ENCODE measurements at regions not wholly inside any gene's neighbourhood (a gene's known extent, or its start where the extent isn't known, plus 50 kb on each side); places are given as distances from the start of the nearest gene placed in this dataset.
A peak's percentile ranks its signal among the peaks of the same experiment; 100 is the strongest.
"Not testable (repeated sequence)": the region's sequence is repeated elsewhere in the genome, so short reads cannot be mapped to it uniquely, and the experiment has no call there.

DNA sequence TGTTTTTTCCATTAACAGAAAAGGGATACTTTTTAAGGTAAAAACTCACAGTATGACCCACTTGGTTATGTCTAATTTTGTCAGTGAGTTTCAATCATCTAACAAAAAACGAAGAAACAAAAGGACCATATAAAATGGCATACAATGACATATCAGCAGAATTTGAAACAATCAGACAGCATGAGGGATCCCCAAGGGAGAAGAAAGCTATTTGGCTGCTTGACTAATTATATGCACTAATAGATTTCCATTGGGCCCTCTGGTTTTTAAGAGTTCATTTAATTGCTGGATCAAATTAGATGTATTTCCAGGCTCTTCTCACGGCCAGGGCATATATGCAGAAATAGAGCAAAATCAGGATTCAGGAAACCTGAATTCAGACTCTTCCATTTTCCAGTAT lies 376.4 kb upstream of the GBE1 start:
- DNase-seq: no peak

DNA sequence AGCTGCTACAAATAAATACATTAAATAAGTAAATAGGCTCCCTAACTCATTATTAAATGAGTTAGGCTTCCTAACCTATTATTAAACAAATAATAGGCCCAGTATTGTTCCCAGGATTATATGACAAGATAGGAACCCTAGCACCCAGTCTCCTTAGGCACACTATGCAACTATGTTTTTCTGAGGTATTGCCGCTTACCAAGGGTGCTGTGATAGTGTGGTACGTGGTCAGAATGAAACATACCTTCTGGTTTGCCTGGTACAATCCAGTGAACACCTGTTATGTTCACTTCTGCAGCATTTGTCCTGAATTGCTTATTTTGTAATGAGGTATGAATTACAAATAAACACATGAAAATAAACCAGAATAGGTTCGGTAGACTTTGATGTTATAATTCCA lies 375.6 kb upstream of the GBE1 start:
- no peak for DNase-seq

DNA sequence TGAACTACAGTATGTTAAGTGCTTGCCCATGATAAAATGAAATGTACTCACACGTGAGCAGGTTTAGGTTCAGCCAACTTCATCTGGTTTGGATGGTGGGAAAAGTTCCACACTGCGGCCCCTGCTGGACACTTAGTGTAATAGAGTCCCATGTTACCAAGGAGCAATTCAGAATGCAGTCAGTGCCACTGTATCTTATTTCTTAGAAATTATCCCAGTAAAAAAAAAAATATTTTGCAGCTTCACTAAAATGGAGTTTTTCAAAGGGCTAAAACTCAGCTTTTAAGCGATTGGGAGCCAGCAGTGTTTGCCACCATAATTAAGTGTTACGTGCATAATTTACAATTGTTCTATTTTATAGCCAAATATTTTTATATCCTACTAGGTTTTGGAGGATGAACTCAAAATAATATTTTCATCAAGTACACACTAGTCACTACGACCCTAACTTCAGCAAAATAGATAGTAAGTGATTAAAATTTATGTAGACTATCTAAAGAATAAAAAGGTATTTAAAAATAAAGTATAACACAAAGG lies 371.7 kb upstream of the GBE1 start:
- DNase-seq: no peak

DNA sequence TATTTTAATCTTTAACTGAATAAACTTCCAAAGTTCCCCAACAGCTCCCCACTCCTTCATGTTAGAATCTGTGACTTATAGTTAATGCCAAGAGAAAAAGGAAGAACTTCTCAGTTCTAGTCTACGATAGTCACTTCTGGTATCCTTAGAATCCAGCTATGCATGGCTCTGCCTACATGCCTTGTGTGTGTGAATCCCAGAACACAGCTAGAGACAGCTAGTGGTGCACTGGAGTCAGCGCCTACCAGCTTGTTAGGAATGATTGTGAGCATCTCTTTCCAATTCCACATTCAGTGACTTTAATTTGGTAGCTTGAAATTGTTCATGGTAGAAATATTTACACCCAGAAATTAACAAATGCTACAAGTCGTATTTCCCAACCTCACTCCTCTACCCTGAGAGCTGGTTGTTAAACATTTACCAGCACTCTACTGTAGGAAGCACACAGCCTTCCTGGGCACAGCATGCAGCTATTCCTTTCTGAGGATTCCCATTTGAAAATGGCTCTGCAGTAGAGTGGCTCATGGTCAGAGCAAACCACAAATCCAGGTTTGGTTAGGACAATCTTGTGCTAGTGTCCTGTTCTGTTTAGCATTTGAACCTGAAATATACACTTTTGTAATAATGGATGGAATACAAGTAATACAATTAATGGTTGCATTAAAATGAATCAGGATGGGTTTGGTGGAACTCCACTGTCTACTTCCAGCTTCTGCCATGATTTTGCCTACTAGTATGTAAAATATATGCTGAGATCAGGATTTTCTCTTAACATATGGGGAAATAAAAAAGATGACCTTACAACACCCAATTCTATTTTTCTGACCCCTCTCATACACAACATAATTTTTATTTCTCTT lies 371.0 kb upstream of the GBE1 start:
- no peak for DNase-seq

DNA sequence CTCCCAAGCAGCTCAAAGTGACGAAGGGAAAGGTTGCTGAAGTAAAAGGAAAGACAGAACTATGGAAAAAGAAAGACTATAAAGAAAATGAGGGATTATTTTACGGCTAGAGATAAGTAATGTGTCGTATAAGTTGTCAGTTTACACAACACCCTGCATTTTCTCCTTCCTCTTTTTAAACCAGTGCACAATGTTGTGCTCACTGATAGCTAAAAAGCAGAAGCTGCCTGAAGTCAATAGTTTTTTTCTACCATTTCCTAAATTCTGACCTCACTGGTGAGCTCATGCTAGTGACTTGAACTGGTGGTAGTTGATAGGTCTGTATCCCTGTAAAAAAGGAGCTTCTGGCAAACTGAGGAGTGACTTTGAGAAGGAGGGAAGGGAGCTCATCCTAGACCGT lies 368.6 kb upstream of the GBE1 start:
- DNase-seq: no peak

DNA sequence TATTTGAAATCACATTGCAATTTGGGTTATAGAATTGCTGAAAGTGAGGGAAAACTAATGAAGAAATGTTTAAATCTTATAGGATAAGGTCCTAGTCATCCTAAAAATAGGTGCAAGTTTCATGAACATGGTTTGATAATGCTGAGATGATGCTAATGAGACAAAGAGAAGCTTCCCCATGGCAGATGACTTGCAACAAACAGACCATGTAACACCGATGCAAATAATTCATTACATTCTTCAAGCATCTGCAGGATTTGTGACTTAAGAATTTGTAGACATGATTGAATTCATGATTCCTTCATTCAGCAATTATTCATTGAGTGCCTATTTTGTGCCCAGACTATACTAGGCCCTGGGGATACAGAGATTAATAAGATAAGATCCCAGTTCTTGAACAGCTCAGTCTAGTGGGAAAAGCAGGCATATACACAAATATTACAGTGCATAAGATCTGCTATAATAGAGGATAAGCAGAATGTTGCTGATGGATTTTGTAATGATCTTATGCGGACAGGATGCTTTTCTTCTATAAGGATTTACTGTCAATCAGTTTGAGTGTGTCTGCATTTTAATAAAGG lies 367.9 kb upstream of the GBE1 start:
- DNase-seq: no peak

DNA sequence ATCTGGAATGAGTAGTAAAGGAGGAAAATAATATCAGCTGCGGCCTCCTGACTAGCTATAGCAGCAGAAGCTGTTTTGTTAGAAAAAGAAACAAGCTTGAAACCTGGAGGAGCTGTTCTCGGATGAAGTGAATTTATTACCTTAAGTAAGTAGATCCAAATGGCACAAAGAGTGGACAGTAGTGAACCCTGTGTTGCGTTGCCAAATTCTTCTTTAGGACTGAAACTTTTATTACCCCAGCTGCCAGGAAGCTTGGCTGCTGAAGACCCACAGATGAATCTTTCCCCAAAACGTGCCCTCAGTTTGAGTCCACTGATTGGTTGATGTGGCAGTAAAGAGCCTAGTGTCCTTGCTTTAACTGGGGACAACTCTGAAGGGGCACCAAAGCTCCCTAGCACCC lies 366.8 kb upstream of the GBE1 start:
- DNase-seq: no peak

DNA sequence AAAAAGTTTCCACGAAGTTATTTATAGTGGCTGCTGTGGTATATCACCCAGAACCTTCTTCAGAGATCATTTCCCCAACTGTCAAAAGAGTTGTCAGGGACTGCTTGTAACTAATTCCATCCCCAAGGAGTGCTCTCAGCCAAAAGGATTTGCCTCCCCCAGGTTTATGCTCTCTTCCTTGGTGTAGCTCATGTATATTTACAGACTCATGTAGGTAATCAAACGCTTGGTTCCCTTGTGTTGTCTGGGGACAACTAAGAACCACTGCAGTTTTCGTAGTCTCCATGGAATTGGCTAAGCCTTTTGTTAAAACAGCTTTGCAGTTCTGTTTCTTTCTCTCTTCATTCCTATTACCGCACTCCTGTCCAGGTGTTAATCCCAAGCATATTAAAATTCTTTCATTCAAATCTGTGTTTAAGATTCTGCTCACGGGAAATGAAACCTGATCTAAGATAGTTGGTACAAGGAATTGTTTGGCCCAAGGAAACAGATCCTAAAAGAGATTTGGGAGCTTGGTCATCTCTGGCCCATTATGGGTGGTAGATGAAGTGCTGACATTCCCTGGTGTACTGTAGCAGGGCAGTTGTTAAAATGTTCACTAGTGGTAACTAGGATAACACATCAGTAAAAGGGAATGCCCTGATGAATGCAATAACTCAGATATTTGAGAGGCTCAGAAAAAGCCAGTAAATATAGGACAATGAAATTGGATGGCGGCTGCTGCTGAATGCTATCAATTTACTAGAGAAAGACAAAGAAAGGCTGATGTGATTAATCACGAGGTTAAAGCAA lies 361.3 kb upstream of the GBE1 start:
- DNase-seq: no peak

DNA sequence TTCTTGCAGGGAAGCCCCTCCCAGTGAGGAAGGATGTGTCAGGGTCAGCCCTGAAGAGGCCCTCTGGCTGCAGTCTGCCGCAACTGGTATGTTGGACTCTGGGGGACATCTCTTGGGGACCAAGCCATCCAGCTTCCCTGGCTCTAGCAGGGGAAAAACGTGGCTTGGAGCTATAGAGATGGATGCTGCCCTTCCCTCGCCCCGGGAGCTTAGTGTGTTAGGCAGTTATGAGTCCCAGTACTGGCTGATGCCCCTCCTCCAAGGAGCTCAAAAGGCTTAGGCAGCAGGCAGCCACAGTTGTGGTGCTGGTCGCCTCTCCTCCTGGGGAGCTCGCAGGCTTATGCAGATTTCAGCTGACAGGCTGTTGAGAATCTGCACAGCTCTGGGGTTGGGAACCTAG lies 353.1 kb upstream of the GBE1 start:
- DNase-seq: no peak

DNA sequence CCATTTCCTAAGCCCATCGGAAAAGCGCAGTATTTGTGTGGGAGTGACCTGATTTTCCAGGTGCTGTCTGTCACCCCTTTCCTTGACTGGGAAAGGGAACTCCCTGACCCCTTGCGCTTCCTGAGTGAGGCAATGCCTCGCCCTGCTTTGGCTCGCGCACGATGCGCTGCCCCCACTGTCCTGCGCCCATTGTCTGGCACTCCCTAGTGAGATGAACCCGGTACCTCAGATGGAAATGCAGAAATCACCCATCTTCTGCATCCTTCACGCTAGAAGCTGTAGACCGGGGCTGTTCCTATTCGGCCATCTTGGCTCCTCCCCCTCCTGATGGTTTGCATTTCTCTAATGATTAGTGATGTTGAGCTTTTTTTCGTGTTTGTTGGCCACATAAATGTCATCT lies 349.3 kb upstream of the GBE1 start:
- DNase-seq: not testable (repeated sequence)

DNA sequence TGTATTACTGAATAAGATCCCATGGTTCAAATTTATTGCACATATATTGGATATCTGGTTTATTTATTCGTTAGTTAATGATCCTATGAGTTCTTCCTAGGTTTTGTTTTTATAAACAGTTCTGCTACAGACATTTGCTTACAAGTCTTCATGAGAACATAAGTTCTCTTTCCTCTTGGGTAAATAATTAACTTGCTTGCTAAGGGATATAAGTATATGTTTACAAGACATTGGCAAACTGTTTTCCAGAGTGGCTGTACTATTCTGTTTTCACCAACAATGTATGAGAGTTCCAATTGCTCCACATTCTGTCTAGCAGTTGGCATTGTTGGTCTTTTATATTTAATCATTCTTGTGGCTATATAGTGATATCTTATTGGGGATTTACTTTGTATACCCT lies 341.8 kb upstream of the GBE1 start:
- DNase-seq: no peak

DNA sequence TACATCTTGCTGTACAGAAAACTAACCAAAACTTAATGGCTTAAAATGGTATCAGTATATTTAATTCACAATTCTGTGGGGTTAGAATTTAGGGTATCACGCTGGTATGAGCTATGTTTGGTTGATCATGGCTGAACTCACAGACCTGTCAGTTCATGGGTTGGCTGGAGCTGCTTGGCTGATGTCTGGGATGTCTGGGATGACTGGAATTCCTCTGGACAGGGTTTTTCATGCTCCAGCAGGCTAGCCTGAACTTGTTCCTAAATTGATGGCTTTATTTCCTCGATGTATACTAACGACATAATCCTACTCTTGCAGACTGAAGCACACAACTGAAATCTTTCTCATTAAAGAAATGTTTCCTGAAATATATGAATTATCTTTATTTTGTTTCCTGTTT lies 338.9 kb upstream of the GBE1 start:
- no peak for DNase-seq

DNA sequence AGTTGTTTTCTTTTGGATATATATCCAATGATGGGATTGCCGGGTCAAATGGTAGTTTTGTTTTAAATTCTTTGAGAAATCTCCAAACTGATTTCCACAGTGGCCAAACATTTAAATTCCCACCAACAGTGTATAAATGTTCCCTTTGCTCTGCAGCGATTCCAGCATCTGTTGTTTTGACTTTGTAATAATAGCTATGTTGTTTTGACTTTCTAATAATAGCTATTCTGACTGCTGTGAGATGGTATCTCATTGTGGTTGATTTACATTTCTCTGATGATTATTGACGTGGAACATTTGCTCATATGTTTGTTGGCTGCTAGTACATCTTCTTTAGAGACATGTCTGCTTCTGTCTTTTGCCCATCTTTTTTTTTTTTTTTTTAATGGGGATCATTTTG lies 332.2 kb upstream of the GBE1 start:
- DNase-seq: no peak

DNA sequence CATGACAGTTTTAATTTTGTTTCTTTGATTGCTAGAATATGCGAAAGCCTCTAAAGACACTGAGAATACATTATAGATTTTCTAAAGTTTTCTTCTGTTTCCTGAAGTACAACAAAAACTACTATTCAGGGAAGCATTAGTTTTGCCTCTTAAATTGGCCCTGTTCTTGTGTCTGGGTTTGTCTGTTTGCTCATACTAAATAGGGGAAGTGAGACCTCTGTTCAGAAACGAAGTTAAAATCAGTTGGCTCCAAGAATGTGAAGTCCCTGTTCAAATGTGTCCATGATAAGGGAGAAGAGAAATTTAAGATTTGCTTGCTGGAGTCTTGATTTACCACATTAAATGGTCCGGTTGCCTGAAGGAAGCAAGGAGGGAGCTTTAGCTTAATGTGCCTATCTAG lies 327.3 kb upstream of the GBE1 start:
- DNase-seq: no peak

DNA sequence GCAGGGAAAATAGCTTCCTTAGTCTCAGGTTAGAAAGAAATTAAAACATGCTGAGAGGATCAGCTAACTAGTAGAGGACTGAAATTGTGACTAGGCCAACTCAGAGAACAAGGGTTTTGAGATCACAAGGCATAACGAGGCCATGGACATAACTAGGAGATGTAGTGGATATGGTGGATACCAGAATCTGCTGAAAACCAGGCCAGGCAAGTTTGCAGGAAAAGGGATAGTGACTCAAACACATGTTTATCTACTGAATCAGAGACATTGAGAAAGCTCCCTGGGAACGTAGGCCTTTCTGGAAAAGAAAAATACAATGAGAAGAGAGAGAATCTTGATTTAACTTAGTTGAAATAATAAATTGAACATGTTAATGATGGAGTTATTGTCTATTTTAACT lies 326.5 kb upstream of the GBE1 start:
- no peak for DNase-seq

DNA sequence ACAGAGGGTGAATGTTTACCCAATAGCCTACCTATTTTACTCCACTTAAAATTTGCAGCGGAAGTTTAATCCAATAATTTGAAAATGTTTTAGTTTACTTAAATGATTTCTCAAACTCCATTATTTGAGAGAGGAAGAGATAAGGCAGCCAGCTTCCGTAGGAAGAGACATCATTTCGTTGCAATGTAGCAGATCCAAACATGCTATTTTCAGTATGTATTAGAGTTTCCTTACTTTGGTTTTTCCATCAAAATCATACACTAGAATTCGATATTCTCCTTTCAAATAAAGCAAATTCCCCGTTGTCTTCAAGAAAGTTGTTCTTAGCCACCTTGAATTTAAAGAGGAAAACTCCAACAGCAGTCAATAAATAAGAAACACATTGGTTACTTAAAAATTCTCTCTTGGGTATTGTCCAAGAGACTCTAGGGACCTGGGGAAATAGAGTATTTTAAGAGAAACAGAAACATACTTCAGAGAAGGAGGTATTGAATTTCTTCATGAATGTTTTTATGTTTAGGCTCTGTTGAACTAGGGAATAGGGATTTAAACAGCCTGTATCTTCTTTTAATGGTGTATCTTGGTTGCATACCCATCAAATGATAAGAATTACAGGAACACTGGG lies 324.5 kb upstream of the GBE1 start:
- no peak for DNase-seq

DNA sequence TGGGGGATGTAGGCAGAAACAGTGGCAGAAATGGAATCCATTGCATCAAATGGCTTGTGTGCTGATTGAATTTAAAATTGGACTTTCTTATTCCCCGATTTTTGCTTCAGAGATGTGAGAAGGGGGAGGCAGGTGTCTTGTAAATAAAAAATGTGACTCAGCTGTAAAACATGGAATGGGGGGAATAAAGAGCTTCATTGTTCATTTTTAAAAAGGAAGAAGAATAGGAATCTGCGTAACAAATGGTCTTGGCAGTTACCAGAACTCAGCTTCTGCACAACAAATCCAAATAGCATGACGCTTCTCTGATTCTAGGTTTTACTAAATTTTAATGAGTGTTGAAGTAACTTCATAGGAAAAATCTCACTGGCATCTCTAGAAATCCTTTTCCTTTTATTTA lies 323.9 kb upstream of the GBE1 start:
- DNase-seq: no peak

DNA sequence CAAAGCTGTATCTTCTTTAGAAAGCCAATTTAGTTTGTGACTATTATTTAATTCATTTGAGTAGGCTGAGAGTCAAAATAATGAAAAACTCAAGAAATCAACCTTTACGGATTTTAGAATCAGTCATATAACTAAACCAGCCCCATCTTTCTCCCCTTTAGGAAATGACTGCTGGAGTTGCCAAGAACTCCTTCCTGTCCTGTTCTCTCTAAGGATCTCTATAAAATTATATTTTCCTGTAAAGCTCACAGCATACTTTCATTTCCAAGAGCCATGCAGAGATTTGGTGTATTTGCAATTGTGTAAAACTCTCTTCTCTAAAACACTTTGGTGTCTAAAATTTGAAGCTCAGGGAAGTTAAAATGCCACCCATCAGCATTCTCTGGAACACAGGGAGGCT lies 323.4 kb upstream of the GBE1 start:
- DNase-seq: no peak

DNA sequence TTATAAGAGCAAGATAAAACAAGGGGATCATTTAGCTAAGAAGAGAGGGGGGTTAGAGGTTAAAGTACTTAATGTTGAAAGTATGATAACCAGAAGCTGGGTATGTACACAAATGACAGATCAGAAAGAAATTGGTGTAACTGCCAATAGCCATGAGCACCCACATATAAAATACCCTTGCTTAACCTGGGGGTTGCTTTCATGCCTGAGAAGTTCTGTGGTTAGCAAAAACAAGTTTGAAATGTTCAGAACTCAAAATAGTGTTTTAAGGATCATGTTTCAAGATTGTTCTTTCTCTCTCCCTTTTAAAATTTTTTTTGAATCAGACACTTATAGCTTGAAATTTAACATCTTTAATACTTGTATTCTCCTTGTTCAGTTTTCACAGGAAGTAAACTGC lies 321.4 kb upstream of the GBE1 start:
- DNase-seq: no peak

DNA sequence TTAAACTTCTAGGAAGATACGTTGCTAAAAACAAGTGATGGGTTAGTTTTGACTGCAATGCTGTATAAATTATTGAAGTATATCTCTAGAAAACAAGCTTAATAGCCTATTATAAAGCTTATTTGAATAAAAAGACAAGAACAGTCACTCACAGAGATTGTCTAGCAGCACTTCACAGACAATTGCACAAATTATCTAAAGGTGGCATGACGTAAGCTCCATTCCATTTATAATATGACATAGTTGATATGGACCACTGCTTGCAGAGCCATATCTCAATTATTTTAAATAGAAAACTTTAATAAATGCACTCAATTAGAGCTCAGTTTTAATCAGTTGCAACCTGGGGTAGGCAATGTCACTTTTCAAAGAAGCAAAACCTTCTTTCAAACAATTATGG lies 319.9 kb upstream of the GBE1 start:
- DNase-seq: peak; percentile 35

DNA sequence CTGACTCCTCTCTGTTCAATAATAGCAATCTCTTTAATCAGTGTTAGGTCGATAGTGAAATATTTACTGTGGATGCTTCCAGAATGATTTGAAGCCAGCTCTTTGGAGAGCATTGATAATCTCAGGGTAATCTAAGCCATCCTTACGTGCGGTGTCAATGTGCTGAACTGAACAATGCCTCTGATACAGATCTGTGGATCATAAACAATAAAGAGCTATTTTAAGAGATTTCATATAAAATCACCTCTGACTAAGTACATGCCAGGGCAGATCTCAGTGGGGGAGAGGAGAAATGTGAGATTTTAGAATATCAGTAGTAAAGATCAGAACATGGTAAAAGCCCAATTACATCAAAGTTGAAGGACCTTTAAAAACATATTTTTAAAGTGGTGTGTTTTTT lies 319.3 kb upstream of the GBE1 start:
- DNase-seq: no peak

DNA sequence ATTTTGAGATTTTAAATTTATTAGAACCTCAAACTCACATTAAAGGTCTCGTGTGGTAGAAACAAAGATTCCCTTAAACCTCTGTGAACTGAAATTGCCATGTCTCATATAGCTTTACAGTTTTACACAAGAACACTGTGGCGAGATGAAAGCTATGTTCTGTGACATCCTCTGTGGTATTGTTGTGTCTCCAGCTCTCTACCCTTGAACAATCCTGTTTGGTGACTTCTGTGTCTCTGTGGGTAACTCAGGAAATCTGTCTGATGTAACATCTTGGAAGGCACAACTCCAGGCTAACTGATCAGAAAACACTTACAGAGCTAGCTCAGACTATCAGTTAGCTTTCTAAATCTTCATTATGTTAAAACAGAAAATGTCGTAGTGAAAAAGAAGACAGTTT lies 318.8 kb upstream of the GBE1 start:
- DNase-seq: no peak

DNA sequence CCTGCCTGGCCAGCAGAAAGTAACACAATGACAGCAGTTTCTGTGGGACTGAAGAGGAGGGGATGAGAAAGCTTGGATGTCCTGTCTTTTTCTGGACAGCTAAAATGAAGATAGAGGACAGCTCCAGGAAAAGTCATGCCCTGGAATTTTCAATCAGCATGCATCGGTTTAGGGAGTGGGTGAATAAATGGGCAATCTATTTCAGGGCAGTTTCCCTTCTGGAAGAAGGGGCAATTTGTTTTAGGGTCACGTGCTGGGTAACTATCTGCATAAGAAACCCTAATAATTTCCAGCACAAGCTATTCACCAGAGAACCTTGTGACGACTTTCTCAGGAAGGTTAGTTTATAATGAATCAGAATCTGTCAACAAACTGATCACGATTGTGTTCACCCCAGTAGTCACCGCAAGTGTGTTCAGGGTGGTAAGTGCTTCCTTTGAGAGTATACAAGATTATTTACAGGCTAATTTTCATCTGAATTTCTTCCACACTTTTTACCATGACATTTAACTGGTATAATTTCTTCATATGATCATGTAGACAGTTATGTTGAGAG lies 318.0 kb upstream of the GBE1 start:
- DNase-seq: no peak
